Stimulated activated CD8-positive, alpha-beta memory T cell treated with anti-CD3 and anti-CD28 coated beads, Interleukin-12 subunit alpha, Interleukin-12 subunit beta, amount 100 ng/mL, for 24 hours (primary cell): ENCODE measurements at regions not wholly inside any gene's neighbourhood (a gene's known extent, or its start where the extent isn't known, plus 50 kb on each side); places are given as distances from the start of the nearest gene placed in this dataset.

Experiments used
- DNase-seq: peaks from one replicate; pipeline ENCODE4 v3.0.0-alpha.2; 2020; ENCODE audit errors: extremely low read depth

DNA sequence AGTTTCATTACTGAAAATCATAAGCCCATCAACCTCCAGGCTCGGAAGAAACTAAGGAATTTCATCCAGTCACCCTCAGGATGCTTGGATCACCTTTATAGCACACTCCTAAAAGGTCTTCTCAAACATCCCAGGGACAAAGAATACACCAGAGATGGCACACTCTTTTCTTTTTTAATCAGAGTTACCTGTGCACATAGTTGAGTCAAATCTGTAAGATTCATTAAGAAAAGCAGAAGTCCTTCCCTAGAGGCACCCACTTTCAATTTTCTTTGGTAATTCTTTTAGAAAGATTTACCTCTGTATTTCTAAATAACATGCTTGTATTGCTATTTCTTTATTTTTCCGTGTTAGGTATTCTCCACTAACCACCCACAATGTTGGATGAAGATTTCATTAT, 50.6 kb upstream of the IL6 start:
- DNase-seq: no peak

DNA sequence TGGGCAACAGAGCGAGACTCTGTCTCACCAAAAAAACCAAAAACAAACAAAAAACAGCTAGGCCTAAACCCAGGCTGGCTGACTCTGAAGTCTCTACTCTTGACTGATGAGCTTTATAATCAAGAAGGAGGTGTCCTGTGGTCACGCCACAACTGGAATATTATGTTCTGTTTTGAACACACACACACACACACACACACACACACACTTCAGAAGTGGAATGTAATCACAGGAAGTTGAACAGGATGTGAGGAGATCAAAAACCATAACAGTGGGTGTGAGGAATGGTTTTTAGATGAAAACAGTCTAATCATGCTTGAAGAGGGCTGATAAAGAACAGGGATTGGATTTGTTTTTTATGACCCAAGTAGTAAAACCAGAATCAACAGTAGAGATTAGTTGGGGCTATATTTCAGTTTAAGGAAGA, 51.1 kb upstream of the IL6 start:
- no peak for DNase-seq

DNA sequence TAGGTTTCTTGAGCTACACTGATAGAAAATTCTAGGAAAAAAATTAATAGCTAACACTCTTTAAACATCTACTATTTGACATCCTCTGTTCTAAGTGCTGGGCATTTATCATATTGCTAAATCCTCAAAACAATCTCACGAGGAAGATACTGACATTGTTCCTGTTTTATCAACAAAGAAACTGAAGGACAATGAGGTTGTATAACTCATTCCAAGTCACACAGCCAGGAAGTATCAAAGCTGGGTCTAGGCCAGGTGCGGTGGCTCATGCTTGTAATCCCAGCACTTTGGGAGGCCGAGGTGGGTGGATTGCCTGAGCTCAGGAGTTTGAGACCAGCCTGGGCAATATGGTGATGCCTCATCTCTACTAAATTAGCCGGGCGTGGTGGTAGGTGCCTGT, 51.6 kb upstream of the IL6 start:
- DNase-seq: no peak

GRCh38 chr7:22672846-22673680, 53.9 kb upstream of the IL6 start:
- DNase-seq: no peak

DNA sequence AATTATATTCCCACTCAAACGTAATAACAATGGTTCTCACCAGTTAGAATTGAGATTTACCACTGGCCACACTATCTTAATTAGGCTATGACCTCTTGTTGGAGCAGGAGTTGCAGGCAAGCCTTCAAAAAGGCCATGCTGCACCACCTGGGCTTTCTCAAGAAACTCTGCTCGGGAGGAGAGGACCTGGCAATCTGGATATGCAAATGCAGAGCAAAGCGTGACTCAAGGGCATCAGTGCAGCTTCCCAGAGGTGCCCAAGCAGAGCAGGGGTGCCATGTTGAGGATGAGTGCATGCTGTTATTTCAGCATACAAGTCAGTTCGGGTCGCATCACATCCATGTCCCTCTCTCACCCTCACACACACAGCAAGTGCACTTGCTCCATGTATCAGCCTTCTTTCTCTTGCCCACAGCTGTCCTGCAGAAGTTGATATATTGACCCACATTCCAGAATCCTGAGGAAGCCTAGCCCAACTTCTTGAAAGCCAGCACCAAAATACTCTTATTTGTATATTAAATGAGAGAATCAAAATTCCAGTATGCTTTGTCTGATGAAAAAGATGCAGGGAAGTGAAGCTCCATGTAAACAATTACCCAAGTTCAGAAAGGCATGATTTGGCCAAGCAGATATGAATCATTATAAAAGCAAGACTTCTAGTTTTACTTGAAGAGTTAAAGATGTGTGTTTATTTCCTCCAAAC, 55.7 kb upstream of the IL6 start:
- no peak for DNase-seq

GRCh38 chr7:22670422-22670815, 56.6 kb upstream of the IL6 start:
- no peak for DNase-seq

DNA sequence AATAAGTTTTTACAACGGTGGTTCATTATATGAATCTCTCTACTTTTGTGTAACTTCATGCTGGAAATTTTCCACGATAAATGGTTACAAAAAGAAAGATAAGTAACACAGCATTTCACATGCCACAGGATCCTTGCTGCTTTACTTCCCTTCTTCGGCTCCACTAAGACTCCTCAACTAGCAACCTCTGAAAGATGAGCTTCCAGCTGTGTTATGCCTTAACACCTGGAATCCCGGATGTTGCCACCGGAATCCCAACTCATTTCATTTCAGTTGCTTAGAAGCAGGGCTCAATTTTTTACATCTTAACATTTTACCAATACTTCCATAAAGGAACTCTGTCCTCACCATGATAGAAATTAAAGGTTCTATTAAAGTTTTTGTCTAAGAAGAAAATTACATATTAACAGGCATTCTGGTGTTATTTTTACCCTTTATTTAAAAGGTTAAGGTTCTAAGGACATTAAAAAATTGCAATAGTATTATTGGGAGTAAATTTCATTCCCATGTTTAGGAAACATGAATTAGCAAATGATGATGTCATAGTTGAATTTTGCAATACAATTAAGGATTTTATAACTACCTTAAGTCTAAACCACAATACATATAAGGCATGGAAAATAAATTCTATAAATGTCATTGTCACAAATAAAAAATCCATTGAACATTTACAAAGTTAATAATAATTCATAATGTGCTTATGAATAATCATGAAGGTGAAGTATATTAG, 57.1 kb upstream of the IL6 start:
- DNase-seq: no peak

DNA sequence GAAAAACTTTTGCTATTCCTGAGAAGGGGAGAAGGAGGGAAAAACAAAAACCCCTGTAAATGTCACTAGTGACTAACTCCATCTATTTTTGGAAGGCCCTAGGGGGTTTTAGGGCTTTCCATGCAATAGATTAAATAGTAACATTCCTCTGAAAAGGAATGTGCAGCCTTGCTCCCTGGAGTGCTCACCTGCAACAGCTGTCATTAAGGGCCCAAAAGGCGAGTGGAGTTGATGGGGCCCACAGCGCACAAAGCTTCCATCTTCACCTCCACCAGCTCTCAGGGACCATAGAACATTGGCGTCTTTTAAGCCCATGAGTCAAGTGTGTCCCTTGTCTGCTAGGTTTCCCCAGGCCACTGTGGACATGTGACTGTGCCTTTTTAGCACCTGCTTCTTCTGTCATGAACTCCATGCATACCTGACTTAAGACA, 58.0 kb upstream of the IL6 start:
- DNase-seq: no peak

- DNase-seq: no peak
These were observed 59.3 kb upstream of the IL6 start for GRCh38 chr7:22667562-22668239.

DNA sequence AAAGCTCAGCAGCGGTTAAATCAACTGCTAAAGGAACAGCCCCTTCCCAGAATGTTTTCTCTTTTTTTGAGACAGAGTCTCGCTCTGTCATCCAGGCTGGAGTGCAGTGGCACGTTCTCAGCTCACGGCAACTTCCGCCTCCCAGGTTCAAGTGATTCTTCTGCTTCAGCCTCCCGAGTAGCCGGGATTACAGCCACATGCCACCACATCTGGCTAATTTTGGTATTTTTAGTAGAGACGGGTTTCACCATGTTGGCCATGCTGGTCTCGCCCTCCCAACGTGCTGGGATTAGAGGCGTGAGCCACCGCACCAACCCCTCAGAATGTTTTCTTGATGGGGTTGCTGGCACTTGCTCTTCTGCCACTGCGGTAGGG, 59.8 kb upstream of the IL6 start:
- no peak for DNase-seq

DNA sequence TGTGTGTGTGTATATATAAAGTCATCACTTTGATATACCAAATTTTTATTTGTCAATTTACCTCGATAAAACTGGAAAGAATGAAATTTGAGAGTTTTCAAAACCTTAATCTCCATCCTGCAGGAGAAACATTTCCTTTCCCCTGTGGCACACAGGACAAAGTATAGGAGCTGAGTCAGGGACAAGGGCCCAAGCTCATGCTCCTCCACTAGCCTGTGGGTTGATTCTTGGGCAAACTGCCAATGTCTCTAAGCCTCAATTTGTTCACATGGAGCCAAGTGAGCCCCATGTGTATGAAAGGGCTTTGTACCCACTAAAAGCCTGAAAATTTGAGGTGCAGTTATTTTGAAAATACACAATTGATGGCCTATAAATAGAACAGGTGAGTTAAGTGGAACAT, 60.3 kb upstream of the IL6 start:
- DNase-seq: no peak

GRCh38 chr7:22665923-22666322, 61.1 kb upstream of the IL6 start:
- no peak for DNase-seq

DNA sequence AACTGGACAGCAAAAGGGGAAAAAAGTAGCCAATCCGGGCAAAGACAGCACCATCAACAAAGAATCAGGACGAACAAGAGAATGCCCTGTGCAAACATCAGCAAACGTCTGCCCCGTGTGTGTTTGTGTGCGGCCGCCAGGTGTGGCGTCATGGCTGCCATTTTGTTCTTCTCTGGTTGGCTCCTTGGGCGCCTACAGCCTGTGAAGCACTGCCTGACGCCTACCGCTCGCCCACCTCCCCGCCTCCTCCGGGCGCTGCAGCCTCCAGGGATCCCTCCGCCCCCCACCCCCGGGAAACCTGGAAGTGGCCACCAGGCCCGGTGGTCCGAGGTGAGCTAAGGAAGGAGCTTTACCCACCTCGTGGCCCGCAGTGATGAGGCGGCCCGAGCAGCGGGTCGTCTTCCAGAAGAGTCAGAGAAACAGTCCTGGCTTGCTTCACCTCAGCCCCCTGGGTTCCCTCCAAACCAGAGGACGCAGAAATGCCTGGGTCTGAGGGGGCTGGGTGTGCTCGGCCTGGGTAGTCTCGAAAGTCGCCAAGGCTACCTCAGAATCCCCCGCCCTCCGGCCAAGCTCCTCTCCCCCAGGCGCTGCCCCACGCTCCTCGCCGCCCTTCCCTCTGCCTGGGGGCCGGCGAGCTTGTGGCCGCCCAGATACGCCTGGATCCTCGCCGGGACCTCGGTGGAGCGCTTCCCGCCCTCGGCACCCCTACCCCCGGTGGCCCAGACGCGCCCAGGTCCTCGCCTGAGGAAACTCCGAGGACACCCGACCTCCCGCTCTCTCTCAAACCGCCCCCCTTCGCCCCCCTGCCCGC, 61.8 kb upstream of the IL6 start:
- no peak for DNase-seq

- DNase-seq: no peak
These were observed 63.3 kb upstream of the IL6 start for GRCh38 chr7:22663721-22664120.

- no peak for DNase-seq
These were observed 63.7 kb upstream of the IL6 start for GRCh38 chr7:22663357-22663718.

GRCh38 chr7:22662556-22663356, 64.2 kb upstream of the IL6 start:
- DNase-seq: no peak

- no peak for DNase-seq
These were observed 65.0 kb upstream of the IL6 start for GRCh38 chr7:22662036-22662435.

- DNase-seq: no peak
These were observed 66.3 kb upstream of the IL6 start for GRCh38 chr7:22660732-22661131.

- no peak for DNase-seq
These were observed 66.7 kb upstream of the IL6 start for GRCh38 chr7:22660293-22660692.

DNA sequence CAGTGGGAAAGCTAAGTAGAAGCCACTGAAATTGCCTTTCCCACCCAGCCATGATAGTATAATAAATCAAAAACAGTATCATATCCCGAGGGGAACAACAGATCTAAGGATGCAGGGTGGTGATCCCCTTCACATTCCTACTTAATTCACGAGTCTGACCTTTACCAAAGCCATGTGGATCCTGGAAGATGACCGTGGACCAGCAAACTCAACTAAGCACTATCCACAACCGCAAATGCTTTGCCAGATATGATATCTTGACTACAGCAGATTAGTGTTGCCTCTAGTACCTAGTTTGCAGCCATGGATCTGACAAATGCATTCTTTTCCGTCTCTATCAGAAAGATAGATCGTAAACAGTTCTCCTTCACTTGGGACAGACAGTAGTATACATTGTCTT, 67.3 kb upstream of the IL6 start:
- no peak for DNase-seq

- no peak for DNase-seq
These were observed 69.0 kb upstream of the IL6 start for GRCh38 chr7:22658031-22658430.
